Smooth muscle cell (in vitro differentiated cells): ENCODE measurements at regions not wholly inside any gene's neighbourhood (a gene's known extent, or its start where the extent isn't known, plus 50 kb on each side); places are given as distances from the start of the nearest gene placed in this dataset.

ENCODE experiments used
- DNase-seq: peaks from one replicate; lab custom pipeline; 2025; ENCODE audit not compliant: unreplicated experiment; lab: John Stamatoyannopoulos, UW
- H2AFZ ChIP-seq: fragments of 200-600 bp; sonication (generic); 2 replicates; pipeline ENCODE4 v1.6.0; 2016; ENCODE audit warnings: antibody characterized with exemption, low read depth, mild to moderate bottlenecking
- H3F3A ChIP-seq: fragments of 200-600 bp; sonication (generic); 2 replicates; pipeline ENCODE4 v1.6.0; 2017; ENCODE audit warnings: antibody characterized with exemption, low read depth
- H3K27ac ChIP-seq: fragments of 200-600 bp; sonication (generic); 2 replicates; pipeline ENCODE4 v1.5.1; 2016; ENCODE audit warnings: low read depth, mild to moderate bottlenecking
- H3K27me3 ChIP-seq: fragments of 200-600 bp; sonication (generic); 2 replicates; pipeline ENCODE4 v1.6.1; 2016; ENCODE audit warnings: low read depth, mild to moderate bottlenecking
- H3K36me3 ChIP-seq: fragments of 200-600 bp; sonication (generic); 2 replicates; pipeline ENCODE4 v1.5.1; 2016; ENCODE audit warnings: low read depth
- H3K4me1 ChIP-seq: fragments of 200-600 bp; sonication (generic); 2 replicates; pipeline ENCODE4 v1.5.1; 2016; ENCODE audit warnings: low read depth
- H3K4me2 ChIP-seq: fragments of 200-600 bp; sonication (generic); 2 replicates; pipeline ENCODE4 v1.6.0; 2016; ENCODE audit warnings: mild to moderate bottlenecking
- H3K4me3 ChIP-seq: fragments of 200-600 bp; sonication (generic); 2 replicates; pipeline ENCODE4 v1.5.1; 2016; ENCODE audit warnings: mild to moderate bottlenecking
- H3K79me2 ChIP-seq: fragments of 200-600 bp; sonication (generic); 2 replicates; pipeline ENCODE4 v1.6.0; 2016; ENCODE audit warnings: low read depth, mild to moderate bottlenecking
- H3K9ac ChIP-seq: fragments of 200-600 bp; sonication (generic); 2 replicates; pipeline ENCODE4 v1.6.0; 2016; ENCODE audit warnings: low read depth
- H3K9me3 ChIP-seq: fragments of 200-600 bp; sonication (generic); replicated peaks from 2 replicates; pipeline ENCODE4 v1.5.1; 2016; ENCODE audit warnings: low read depth
- H4K20me1 ChIP-seq: fragments of 200-600 bp; sonication (generic); 2 replicates; pipeline ENCODE4 v1.6.0; 2016; ENCODE audit warnings: low read depth
- WGBS: methylation state at CpG from one replicate; pipeline ENCODE4 v1.1.7; 2016; ENCODE audit warnings: low lambda C conversion rate; 5-methylcytosine and 5-hydroxymethylcytosine counted together
- TF ChIP-seq, protein P1 (sequence below): fragments of 200-600 bp; sonication (generic); IDR thresholded peaks from 2 replicates; pipeline ENCODE4 v1.5.1; 2017; ENCODE audit warnings: borderline replicate concordance, mild to moderate bottlenecking, antibody characterized with exemption; ENCODE audit not compliant: insufficient read depth, poor library complexity, severe bottlenecking

DNA sequence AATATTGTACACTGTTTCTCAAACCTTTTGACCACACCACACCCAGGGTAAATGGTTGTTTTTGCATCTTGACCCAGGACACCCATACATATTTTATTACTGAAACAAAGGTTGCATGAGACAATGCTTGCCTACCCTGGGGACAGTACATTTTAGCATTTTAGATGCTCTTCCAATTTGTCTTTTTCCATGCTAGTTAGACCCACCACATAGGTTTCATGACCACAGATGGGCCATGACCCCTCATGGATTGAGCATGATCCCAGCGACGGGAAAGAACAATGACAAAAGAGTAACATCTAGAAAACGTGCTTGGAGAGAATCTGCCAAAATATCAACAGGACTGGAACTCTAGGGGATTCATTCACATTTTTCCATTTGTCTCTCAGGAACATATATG lies 161.0 kb upstream of the PFN2 start:
- Histone ChIP-seq H3K27ac (no peak overlapping the region), H3K36me3 (no peaks in the 10 kb centered on the region), H2AFZ (no peak overlapping the region), H3F3A (no peaks in the 10 kb centered on the region), H3K27me3 (no peaks in the 10 kb centered on the region), H3K79me2 (no peaks in the 10 kb centered on the region), H4K20me1 (no peaks in the 10 kb centered on the region), H3K4me1 (no peaks in the 10 kb centered on the region), H3K4me3 (no peak overlapping the region), H3K9me3 (no peaks in the 10 kb centered on the region), H3K9ac (no peak overlapping the region), H3K4me2 (no peak overlapping the region)
- DNase-seq = no peak
- 73% methylated on average over 3 of the region's 3 CpGs for WGBS
- TF ChIP-seq, protein P1, sequence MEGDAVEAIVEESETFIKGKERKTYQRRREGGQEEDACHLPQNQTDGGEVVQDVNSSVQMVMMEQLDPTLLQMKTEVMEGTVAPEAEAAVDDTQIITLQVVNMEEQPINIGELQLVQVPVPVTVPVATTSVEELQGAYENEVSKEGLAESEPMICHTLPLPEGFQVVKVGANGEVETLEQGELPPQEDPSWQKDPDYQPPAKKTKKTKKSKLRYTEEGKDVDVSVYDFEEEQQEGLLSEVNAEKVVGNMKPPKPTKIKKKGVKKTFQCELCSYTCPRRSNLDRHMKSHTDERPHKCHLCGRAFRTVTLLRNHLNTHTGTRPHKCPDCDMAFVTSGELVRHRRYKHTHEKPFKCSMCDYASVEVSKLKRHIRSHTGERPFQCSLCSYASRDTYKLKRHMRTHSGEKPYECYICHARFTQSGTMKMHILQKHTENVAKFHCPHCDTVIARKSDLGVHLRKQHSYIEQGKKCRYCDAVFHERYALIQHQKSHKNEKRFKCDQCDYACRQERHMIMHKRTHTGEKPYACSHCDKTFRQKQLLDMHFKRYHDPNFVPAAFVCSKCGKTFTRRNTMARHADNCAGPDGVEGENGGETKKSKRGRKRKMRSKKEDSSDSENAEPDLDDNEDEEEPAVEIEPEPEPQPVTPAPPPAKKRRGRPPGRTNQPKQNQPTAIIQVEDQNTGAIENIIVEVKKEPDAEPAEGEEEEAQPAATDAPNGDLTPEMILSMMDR = no peak

DNA sequence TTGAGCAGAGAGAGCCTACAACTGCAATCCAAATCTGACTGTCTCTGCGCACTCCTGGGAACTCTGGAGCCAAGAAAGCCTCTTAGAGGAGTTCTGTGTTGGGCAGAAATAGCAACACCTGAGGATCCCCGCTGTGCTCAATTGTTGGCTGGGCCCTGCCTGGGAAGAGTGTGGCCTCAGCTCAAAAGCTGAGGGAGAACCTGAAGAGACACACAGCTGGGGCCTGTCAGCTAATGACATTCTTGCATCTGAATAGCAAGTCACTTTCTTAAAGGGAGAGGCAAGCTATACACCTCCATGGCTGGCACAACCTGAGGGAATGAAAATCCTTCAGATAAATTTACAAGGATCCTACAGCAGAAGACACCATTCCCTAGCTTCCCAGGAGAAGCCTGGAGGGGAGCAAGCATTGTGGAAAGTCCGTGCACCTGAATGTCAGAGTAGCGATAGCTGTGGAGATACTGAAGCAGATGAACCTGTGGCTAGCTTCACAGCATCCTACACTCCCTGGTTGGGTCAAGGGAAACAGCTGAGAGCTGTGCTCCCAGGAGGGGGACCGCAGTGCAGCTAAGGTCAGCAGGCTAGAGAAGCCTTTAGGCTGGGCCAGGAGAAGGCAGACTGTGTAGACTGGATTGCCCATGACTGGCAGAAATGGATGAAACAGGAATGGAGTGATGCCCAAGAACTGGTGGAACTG lies 159.9 kb upstream of the PFN2 start:
- H3K27me3 ChIP-seq = no peaks in the 10 kb centered on the region
- H3K9ac ChIP-seq = no peak overlapping the region
- H3F3A ChIP-seq = no peaks in the 10 kb centered on the region
- no peak for DNase-seq
- no peaks in the 10 kb centered on the region for H3K4me1 ChIP-seq
- TF ChIP-seq, protein P1 = no peak
- H3K79me2 ChIP-seq = no peaks in the 10 kb centered on the region
- no peaks in the 10 kb centered on the region for H3K9me3 ChIP-seq
- H3K36me3 ChIP-seq = no peaks in the 10 kb centered on the region
- no peak overlapping the region for H3K4me2 ChIP-seq
- no peak overlapping the region for H3K4me3 ChIP-seq
- H3K27ac ChIP-seq = no peak overlapping the region
- no peak overlapping the region for H2AFZ ChIP-seq
- no peaks in the 10 kb centered on the region for H4K20me1 ChIP-seq
- 66% methylated on average over 5 of the region's 5 CpGs for WGBS

DNA sequence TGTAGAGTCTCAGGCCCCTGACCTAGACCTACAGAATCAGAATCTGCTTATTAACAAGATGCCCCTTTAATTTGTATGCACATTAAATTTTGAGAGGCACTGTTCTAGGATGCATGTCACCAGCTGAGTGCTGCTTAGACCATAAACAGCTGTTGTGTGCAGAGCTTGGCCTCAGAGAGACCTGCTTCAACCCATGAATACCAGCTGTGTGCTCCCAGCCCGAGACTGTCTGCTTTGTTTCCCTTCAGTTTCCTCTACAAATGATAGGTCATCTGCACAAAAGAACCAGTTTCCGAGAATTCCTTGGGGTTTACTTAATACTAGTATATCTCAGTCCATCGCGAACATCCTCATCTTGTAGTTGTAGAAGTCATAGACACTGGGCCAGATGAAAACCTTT lies 158.5 kb upstream of the PFN2 start:
- H3K36me3 ChIP-seq = no peaks in the 10 kb centered on the region
- no peak overlapping the region for H3K4me2 ChIP-seq
- no peak overlapping the region for H3K9ac ChIP-seq
- no peaks in the 10 kb centered on the region for H3K79me2 ChIP-seq
- TF ChIP-seq, protein P1 = no peak
- H3K27me3 ChIP-seq = no peaks in the 10 kb centered on the region
- WGBS = 76% methylated on average over 4 of the region's 4 CpGs
- no peak overlapping the region for H2AFZ ChIP-seq
- H4K20me1 ChIP-seq = no peaks in the 10 kb centered on the region
- no peak for DNase-seq
- H3F3A ChIP-seq = no peaks in the 10 kb centered on the region
- H3K27ac ChIP-seq = no peak overlapping the region
- no peaks in the 10 kb centered on the region for H3K9me3 ChIP-seq
- H3K4me1 ChIP-seq = no peaks in the 10 kb centered on the region
- no peak overlapping the region for H3K4me3 ChIP-seq

DNA sequence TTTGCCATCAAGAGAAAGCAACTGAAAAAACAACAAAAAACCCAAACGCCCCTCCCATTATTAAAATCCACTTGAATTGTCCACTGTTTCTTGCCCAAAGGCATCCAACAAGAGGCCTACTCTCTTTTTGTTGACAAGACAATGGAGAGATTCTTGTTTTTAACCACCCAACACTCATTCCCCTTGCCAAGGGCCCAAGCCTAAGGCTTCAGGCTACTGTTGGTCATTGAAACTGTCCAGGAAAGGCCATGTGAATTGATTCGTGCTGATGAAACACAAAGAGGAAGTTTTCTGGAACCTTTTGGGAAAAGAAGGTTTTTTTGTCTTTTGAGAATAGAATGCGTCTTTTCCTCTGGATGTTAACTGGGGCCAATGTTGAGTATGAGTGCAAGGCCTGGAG lies 157.4 kb upstream of the PFN2 start:
- Histone ChIP-seq H2AFZ (no peak overlapping the region), H3K36me3 (no peaks in the 10 kb centered on the region), H3K27ac (no peak overlapping the region), H3K27me3 (no peaks in the 10 kb centered on the region), H3K4me2 (no peak overlapping the region), H3K4me1 (no peaks in the 10 kb centered on the region), H4K20me1 (no peaks in the 10 kb centered on the region), H3K79me2 (no peaks in the 10 kb centered on the region), H3K9me3 (no peaks in the 10 kb centered on the region), H3K4me3 (no peak overlapping the region), H3K9ac (no peak overlapping the region), H3F3A (no peaks in the 10 kb centered on the region)
- TF ChIP-seq, protein P1 = no peak
- no peak for DNase-seq
- 61% methylated on average over 3 of the region's 3 CpGs for WGBS
